HL-60 (cell line): ENCODE measurements at regions not wholly inside any gene's neighbourhood (a gene's known extent, or its start where the extent isn't known, plus 50 kb on each side); places are given as distances from the start of the nearest gene placed in this dataset.

ENCODE experiments used
- DNase-seq, 2 experiments: peaks; one replicate each; pipeline ENCODE4 v3.0.0-alpha.2; 2010 to 2020; ENCODE audit warnings: low read depth in 1 of 2, low spot score in 1 of 2
- H3K27ac ChIP-seq: fragments of 250-450 bp; sonication (Bioruptor Pico); replicated peaks from 2 replicates; pipeline ENCODE4 v1.5.1; 2020; ENCODE audit warnings: mild to moderate bottlenecking, moderate library complexity
- H3K27me3 ChIP-seq: fragments of 250-450 bp; sonication (Bioruptor Pico); 2 replicates; pipeline ENCODE4 v1.5.1; 2021; ENCODE audit warnings: mild to moderate bottlenecking, moderate library complexity; ENCODE audit not compliant: insufficient read depth, poor library complexity, severe bottlenecking
- H3K4me3 ChIP-seq: replicated peaks from 2 replicates; pipeline ENCODE4 v1.5.1; 2011; ENCODE audit warnings: mild to moderate bottlenecking, control low read depth, low read length; ENCODE audit not compliant: insufficient read depth
- GABPA ChIP-seq: IDR thresholded peaks from 2 replicates; pipeline ENCODE4 v1.6.1; 2012; ENCODE audit warnings: low read depth
- POLR2AphosphoS5 ChIP-seq: IDR thresholded peaks from 2 replicates; pipeline ENCODE4 v1.6.1; 2012; ENCODE audit warnings: low read depth
- SPI1 ChIP-seq: IDR thresholded peaks from 2 replicates; pipeline ENCODE4 v1.6.1; 2012; ENCODE audit warnings: low read depth, mild to moderate bottlenecking, borderline replicate concordance
- TF ChIP-seq, protein P1 (sequence below): IDR thresholded peaks from one replicate; pipeline ENCODE4 v1.5.1; 2011; ENCODE audit warnings: low read length, control low read depth, inconsistent platforms; ENCODE audit not compliant: insufficient read depth
- TF ChIP-seq, protein P2 (sequence below): IDR thresholded peaks from 2 replicates; pipeline ENCODE4 v1.6.1; 2012; ENCODE audit warnings: low read depth; ENCODE audit not compliant: insufficient replicate concordance

DNA sequence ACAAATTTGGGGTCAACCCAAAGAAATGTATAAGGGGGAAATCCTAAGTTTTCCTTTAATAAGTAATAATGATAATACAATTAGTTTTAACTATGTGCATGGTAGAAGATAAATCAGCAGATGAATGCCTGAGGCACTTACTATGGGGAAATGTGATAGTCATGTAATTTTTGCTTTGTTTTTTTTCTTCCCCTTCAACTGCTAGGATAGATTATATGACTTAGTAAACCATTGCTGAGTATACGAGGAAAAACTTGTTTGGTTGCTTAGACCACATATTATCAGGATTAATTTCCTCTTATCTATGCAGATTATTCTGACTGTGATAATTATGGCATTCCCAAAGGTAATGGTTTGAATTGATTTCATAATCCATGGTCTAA is 181.1 kb downstream of the TGFB2 start:
- TF ChIP-seq, protein P1, sequence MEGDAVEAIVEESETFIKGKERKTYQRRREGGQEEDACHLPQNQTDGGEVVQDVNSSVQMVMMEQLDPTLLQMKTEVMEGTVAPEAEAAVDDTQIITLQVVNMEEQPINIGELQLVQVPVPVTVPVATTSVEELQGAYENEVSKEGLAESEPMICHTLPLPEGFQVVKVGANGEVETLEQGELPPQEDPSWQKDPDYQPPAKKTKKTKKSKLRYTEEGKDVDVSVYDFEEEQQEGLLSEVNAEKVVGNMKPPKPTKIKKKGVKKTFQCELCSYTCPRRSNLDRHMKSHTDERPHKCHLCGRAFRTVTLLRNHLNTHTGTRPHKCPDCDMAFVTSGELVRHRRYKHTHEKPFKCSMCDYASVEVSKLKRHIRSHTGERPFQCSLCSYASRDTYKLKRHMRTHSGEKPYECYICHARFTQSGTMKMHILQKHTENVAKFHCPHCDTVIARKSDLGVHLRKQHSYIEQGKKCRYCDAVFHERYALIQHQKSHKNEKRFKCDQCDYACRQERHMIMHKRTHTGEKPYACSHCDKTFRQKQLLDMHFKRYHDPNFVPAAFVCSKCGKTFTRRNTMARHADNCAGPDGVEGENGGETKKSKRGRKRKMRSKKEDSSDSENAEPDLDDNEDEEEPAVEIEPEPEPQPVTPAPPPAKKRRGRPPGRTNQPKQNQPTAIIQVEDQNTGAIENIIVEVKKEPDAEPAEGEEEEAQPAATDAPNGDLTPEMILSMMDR, result no peak
- TF ChIP-seq SPI1, result no peak
- TF ChIP-seq POLR2AphosphoS5, result no peak
- TF ChIP-seq, protein P2, sequence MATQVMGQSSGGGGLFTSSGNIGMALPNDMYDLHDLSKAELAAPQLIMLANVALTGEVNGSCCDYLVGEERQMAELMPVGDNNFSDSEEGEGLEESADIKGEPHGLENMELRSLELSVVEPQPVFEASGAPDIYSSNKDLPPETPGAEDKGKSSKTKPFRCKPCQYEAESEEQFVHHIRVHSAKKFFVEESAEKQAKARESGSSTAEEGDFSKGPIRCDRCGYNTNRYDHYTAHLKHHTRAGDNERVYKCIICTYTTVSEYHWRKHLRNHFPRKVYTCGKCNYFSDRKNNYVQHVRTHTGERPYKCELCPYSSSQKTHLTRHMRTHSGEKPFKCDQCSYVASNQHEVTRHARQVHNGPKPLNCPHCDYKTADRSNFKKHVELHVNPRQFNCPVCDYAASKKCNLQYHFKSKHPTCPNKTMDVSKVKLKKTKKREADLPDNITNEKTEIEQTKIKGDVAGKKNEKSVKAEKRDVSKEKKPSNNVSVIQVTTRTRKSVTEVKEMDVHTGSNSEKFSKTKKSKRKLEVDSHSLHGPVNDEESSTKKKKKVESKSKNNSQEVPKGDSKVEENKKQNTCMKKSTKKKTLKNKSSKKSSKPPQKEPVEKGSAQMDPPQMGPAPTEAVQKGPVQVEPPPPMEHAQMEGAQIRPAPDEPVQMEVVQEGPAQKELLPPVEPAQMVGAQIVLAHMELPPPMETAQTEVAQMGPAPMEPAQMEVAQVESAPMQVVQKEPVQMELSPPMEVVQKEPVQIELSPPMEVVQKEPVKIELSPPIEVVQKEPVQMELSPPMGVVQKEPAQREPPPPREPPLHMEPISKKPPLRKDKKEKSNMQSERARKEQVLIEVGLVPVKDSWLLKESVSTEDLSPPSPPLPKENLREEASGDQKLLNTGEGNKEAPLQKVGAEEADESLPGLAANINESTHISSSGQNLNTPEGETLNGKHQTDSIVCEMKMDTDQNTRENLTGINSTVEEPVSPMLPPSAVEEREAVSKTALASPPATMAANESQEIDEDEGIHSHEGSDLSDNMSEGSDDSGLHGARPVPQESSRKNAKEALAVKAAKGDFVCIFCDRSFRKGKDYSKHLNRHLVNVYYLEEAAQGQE, result no peak
- TF ChIP-seq GABPA, result no peak
- Histone ChIP-seq H3K27me3 (no peaks in the 10 kb centered on the region), H3K4me3 (no peak overlapping the region), H3K27ac (no peak overlapping the region)
- no peak for DNase-seq

DNA sequence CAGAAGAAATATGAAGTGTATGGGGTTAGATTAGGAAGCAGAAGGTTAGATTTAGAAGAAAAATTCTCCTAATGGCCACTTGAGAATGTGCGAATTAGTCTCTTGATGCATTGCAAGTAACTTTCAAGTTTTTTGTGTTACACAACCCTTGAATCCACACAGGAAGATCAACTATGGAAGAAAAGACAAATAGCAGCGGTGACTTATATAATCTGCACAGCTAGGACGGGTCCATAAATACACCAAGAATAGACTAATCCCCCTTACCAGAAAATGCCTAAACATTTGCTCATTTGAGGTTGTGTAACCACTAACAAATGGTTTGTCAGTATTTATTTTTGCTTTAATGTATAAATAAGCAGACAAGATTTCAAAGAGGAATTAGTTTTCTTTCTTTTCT is 182.6 kb downstream of the TGFB2 start:
- peak in 1 of 2 experiments; percentile 1 for DNase-seq
- TF ChIP-seq, protein P1, result no peak
- no peak for TF ChIP-seq SPI1
- Histone ChIP-seq H3K4me3 (no peak overlapping the region), H3K27ac (no peak overlapping the region), H3K27me3 (no peaks in the 10 kb centered on the region)

DNA sequence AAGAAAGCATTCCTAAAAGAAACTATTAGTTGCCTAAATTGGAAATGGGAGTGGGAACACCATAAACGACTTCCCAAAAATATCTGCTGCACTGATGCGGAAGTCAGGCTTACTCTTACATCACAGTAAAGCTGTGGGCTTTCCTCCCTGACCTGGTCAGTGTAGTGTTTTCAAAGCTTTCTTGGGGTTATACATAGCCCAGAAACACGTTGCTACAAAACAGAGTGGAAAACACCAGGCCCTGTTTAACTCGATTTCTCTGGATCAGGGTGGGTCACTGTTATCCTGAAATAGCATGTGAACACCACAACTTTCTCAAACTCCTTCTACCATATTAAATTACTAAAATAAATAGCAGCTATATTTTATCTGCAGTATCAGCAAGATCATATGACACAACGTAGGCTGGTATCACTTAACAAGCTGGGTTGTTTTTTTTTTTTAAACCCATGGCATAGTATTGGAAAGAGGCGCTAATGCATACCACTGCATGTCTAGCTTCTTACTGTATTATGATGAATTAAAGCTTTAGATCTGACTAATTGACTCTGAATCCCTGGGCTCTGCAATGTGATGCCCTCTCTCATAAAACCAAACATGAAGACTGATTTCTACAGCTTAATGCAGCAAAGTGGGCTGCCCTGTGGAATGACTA is 184.6 kb downstream of the TGFB2 start:
- Histone ChIP-seq H3K27ac (no peak overlapping the region), H3K4me3 (no peak overlapping the region), H3K27me3 (no peaks in the 10 kb centered on the region)
- TF ChIP-seq, protein P2, result no peak
- TF ChIP-seq, protein P1, result no peak
- no peak for TF ChIP-seq SPI1
- DNase-seq, result no peak

DNA sequence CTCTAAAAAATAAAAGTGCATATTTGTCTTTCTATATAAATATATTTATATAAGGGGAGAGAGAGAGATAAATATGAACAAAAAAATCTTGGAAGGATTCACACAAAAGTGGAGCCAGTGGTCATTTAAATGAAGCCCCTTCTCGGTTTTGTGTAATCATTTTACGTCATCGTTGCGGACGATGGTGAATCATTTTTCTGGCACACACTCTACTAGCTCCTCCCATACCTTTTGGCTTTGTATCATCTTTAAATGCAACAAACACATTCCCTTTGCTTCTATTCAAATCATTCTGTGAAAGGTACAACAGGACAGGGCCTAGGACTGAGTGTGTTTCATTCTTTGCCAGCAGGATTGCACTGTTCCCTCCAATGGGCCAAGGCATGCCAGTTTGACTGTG is 186.8 kb downstream of the TGFB2 start:
- Histone ChIP-seq H3K27ac (no peak overlapping the region), H3K27me3 (no peaks in the 10 kb centered on the region), H3K4me3 (no peak overlapping the region)
- no peak for TF ChIP-seq POLR2AphosphoS5
- no peak for TF ChIP-seq SPI1
- TF ChIP-seq, protein P2, result no peak
- TF ChIP-seq GABPA, result no peak
- TF ChIP-seq, protein P1, result no peak
- no peak for DNase-seq
